Gastrocnemius medialis (tissue), 4 donors: ENCODE measurements at regions not wholly inside any gene's neighbourhood (a gene's known extent, or its start where the extent isn't known, plus 50 kb on each side); places are given as distances from the start of the nearest gene placed in this dataset.

Source experiments
- CTCF ChIP-seq, 5 experiments: fragments of 450-650 bp in 3 of 5; fragments of 200-600 bp in 2 of 5; sonication (generic) in 2 of 5; IDR thresholded peaks in 4 of 5; conservative IDR thresholded peaks in 1 of 5; 1 replicate in 4 of 5; 2 replicates in 1 of 5; pipeline ENCODE4 v1.5.1; 2016 to 2019; ENCODE audit warnings: antibody characterized with exemption in 5 of 5, mild to moderate bottlenecking in 3 of 5, moderate library complexity in 3 of 5
- POLR2A ChIP-seq, 2 donors: fragments of 450-650 bp; IDR thresholded peaks; one replicate each; pipeline ENCODE4 v1.6.1; 2017; ENCODE audit warnings: antibody characterized with exemption in 2 of 2, mild to moderate bottlenecking in 2 of 2, moderate library complexity in 2 of 2

- TF ChIP-seq CTCF (IDR thresholded peaks at IDR 0.05 in 4 of 5, conservative IDR thresholded peaks at IDR 0.05 in 1 of 5) (no peak), POLR2A (IDR thresholded peaks at IDR 0.05) (no peak)
Observed at GRCh38 chr2:189943009-189943408, 119.5 kb downstream of the MSTN start.
